ENCODE measurements at regions not wholly inside any gene's neighbourhood (a gene's known extent, or its start where the extent isn't known, plus 50 kb on each side); places are given as distances from the start of the nearest gene placed in this dataset.

DNA sequence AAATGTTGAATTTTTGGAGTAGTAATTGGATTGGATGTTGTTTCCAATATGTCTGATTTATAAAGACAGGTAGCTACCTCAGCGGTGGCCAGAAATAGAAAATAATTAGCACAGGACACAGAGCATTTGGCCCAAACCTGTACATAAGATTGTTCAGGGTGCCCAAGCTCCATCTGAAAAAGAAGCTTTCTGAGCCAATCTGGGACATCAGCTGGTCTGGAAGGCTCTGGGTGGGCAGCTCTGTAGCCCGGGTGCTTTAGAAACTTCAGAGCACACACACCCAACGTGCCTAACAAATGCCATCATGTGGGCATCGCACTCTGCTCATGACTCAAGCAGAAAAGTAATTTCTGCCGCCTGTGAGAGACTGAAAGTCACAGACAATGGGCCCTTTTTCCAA is 460.7 kb downstream of the ICE1 start:
- H3K27me3 Mint-ChIP-seq (ENCODE audit: low read depth, unreplicated experiment), result peaks cover 26% of the 10 kb centered on the region
- no peak for DNase-seq (ENCODE audit: low read depth)
- Histone ChIP-seq H3K79me2 (ENCODE audit: insufficient read depth, low read length) (no peaks in the 10 kb centered on the region), H3K9ac (ENCODE audit: low read length) (no peak overlapping the region), H3K9me3 (ENCODE audit: insufficient read depth, low read depth, low read length) (peaks cover 1% of the 10 kb centered on the region), H3K36me3 (ENCODE audit: insufficient read depth, low read length) (no peaks in the 10 kb centered on the region), H3K4me3 (ENCODE audit: insufficient read depth, low read depth, low read length) (no peak overlapping the region), H3K27ac (ENCODE audit: low read depth, low read length) (no peak overlapping the region), H2AFZ (ENCODE audit: low read depth, low read length) (no peak overlapping the region), H3K4me2 (ENCODE audit: low read length) (no peak overlapping the region), H4K20me1 (ENCODE audit: insufficient read depth, low read length) (no peaks in the 10 kb centered on the region), H3K27me3 (ENCODE audit: insufficient read depth, low read length) (no peaks in the 10 kb centered on the region), H3K4me1 (ENCODE audit: insufficient read depth, low read length) (no peaks in the 10 kb centered on the region)
- no peak overlapping the region for H3K27ac Mint-ChIP-seq (ENCODE audit: unreplicated experiment)
- H3K4me3 Mint-ChIP-seq (ENCODE audit: unreplicated experiment), result no peak overlapping the region
- no peaks in the 10 kb centered on the region for H3K9me3 Mint-ChIP-seq (ENCODE audit: unreplicated experiment)
- FAIRE-seq, result no peak
- H3K4me1 Mint-ChIP-seq (ENCODE audit: low read depth, unreplicated experiment), result peaks cover 2% of the 10 kb centered on the region
- no peaks in the 10 kb centered on the region for H3K36me3 Mint-ChIP-seq (ENCODE audit: low read depth, unreplicated experiment)
- TF ChIP-seq EZH2 (IDR thresholded peaks at IDR 0.05; ENCODE audit: insufficient read depth, low read length), result no peak
- TF ChIP-seq, protein P1, sequence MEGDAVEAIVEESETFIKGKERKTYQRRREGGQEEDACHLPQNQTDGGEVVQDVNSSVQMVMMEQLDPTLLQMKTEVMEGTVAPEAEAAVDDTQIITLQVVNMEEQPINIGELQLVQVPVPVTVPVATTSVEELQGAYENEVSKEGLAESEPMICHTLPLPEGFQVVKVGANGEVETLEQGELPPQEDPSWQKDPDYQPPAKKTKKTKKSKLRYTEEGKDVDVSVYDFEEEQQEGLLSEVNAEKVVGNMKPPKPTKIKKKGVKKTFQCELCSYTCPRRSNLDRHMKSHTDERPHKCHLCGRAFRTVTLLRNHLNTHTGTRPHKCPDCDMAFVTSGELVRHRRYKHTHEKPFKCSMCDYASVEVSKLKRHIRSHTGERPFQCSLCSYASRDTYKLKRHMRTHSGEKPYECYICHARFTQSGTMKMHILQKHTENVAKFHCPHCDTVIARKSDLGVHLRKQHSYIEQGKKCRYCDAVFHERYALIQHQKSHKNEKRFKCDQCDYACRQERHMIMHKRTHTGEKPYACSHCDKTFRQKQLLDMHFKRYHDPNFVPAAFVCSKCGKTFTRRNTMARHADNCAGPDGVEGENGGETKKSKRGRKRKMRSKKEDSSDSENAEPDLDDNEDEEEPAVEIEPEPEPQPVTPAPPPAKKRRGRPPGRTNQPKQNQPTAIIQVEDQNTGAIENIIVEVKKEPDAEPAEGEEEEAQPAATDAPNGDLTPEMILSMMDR (IDR thresholded peaks at IDR 0.05; ENCODE audit: insufficient read depth, low read depth, low read length), result no peak

GRCh38 chr5:5882706-5883105 is 460.2 kb downstream of the ICE1 start:
- no peak overlapping the region for H3K4me3 Mint-ChIP-seq (ENCODE audit: unreplicated experiment)
- peaks cover 24% of the 10 kb centered on the region for H3K27me3 Mint-ChIP-seq (ENCODE audit: low read depth, unreplicated experiment)
- Histone ChIP-seq H3K9ac (ENCODE audit: low read length) (no peak overlapping the region), H3K27ac (ENCODE audit: low read depth, low read length) (no peak overlapping the region), H4K20me1 (ENCODE audit: insufficient read depth, low read length) (no peaks in the 10 kb centered on the region), H3K4me2 (ENCODE audit: low read length) (no peak overlapping the region), H3K79me2 (ENCODE audit: insufficient read depth, low read length) (no peaks in the 10 kb centered on the region), H3K4me3 (ENCODE audit: insufficient read depth, low read depth, low read length) (no peak overlapping the region), H3K4me1 (ENCODE audit: insufficient read depth, low read length) (no peaks in the 10 kb centered on the region), H3K9me3 (ENCODE audit: insufficient read depth, low read depth, low read length) (no peaks in the 10 kb centered on the region), H3K36me3 (ENCODE audit: insufficient read depth, low read length) (no peaks in the 10 kb centered on the region), H2AFZ (ENCODE audit: low read depth, low read length) (no peak overlapping the region), H3K27me3 (ENCODE audit: insufficient read depth, low read length) (no peaks in the 10 kb centered on the region)
- H3K27ac Mint-ChIP-seq (ENCODE audit: unreplicated experiment), result no peak overlapping the region
- FAIRE-seq, result no peak
- TF ChIP-seq, protein P1 (IDR thresholded peaks at IDR 0.05; ENCODE audit: insufficient read depth, low read depth, low read length), result no peak
- TF ChIP-seq EZH2 (IDR thresholded peaks at IDR 0.05; ENCODE audit: insufficient read depth, low read length), result no peak
- no peaks in the 10 kb centered on the region for H3K9me3 Mint-ChIP-seq (ENCODE audit: unreplicated experiment)
- no peaks in the 10 kb centered on the region for H3K36me3 Mint-ChIP-seq (ENCODE audit: low read depth, unreplicated experiment)
- H3K4me1 Mint-ChIP-seq (ENCODE audit: low read depth, unreplicated experiment), result peaks cover 2% of the 10 kb centered on the region
- DNase-seq (ENCODE audit: low read depth), result no peak

- Histone ChIP-seq H3K27ac (ENCODE audit: low read depth, low read length) (no peak overlapping the region), H3K9me3 (ENCODE audit: insufficient read depth, low read depth, low read length) (no peaks in the 10 kb centered on the region), H4K20me1 (ENCODE audit: insufficient read depth, low read length) (no peaks in the 10 kb centered on the region), H3K9ac (ENCODE audit: low read length) (no peak overlapping the region), H3K4me2 (ENCODE audit: low read length) (no peak overlapping the region), H3K79me2 (ENCODE audit: insufficient read depth, low read length) (no peaks in the 10 kb centered on the region), H2AFZ (ENCODE audit: low read depth, low read length) (no peak overlapping the region), H3K27me3 (ENCODE audit: insufficient read depth, low read length) (no peaks in the 10 kb centered on the region), H3K4me1 (ENCODE audit: insufficient read depth, low read length) (no peaks in the 10 kb centered on the region), H3K4me3 (ENCODE audit: insufficient read depth, low read depth, low read length) (no peak overlapping the region), H3K36me3 (ENCODE audit: insufficient read depth, low read length) (no peaks in the 10 kb centered on the region)
- FAIRE-seq (no peak), DNase-seq (ENCODE audit: low read depth) (no peak)
- Mint-ChIP-seq H3K4me3 (ENCODE audit: unreplicated experiment) (no peak overlapping the region), H3K4me1 (ENCODE audit: low read depth, unreplicated experiment) (no peaks in the 10 kb centered on the region), H3K27ac (ENCODE audit: unreplicated experiment) (no peak overlapping the region), H3K27me3 (ENCODE audit: low read depth, unreplicated experiment) (peaks cover 24% of the 10 kb centered on the region), H3K36me3 (ENCODE audit: low read depth, unreplicated experiment) (no peaks in the 10 kb centered on the region), H3K9me3 (ENCODE audit: unreplicated experiment) (no peaks in the 10 kb centered on the region)
- TF ChIP-seq, protein P1 (IDR thresholded peaks at IDR 0.05; ENCODE audit: insufficient read depth, low read depth, low read length), result no peak
- TF ChIP-seq EZH2 (IDR thresholded peaks at IDR 0.05; ENCODE audit: insufficient read depth, low read length), result no peak
These were observed 458.8 kb downstream of the ICE1 start for GRCh38 chr5:5881294-5881693.
